HepG2 (cell line): ENCODE measurements at regions not wholly inside any gene's neighbourhood (a gene's known extent, or its start where the extent isn't known, plus 50 kb on each side); places are given as distances from the start of the nearest gene placed in this dataset.

ENCODE experiments used
- ELF1 ChIP-seq: sonication (generic); formaldehyde crosslinking; IDR thresholded peaks from 2 replicates; pipeline ENCODE4 v1.4.0; 2020; ENCODE audit warnings: missing genetic modification reagents
- RBM22 ChIP-seq: fragments of 200-400 bp; formaldehyde crosslinking; optimal IDR thresholded peaks from 2 replicates; pipeline ENCODE3; 2017; ENCODE audit warnings: mild to moderate bottlenecking, low read length, moderate library complexity
- SIN3A ChIP-seq: IDR thresholded peaks from 2 replicates; pipeline ENCODE4 v1.6.1; 2011; ENCODE audit warnings: low read depth, mild to moderate bottlenecking, control low read depth, low read length, borderline replicate concordance
- TCF12 ChIP-seq, 2 experiments: fragments of 450-650 bp in 1 of 2; sonication (generic) in 1 of 2; formaldehyde crosslinking in 1 of 2; IDR thresholded peaks; 2 replicates each; pipeline versions ENCODE4 v1.6.1 to v1.8.0; 2017 to 2022; ENCODE audit warnings: antibody characterized with exemption in 1 of 2, mild to moderate bottlenecking in 1 of 2, missing genetic modification reagents in 1 of 2, moderate library complexity in 1 of 2
- TCF7L2 ChIP-seq: IDR thresholded peaks from 2 replicates; pipeline ENCODE4 v1.6.1; 2011; ENCODE audit warnings: mild to moderate bottlenecking, low read depth, low read length, moderate library complexity
- ZNF761 ChIP-seq: sonication (generic); formaldehyde crosslinking; conservative IDR thresholded peaks from 2 replicates; pipeline ENCODE4 v1.4.0; 2020; ENCODE audit warnings: mild to moderate bottlenecking, missing genetic modification reagents
- TF ChIP-seq, protein P1 (sequence below): sonication (generic); formaldehyde crosslinking; IDR thresholded peaks from 2 replicates; pipeline ENCODE4 v1.4.0; 2020; ENCODE audit warnings: missing genetic modification reagents
- TF ChIP-seq, protein P2 (sequence below): sonication (generic); formaldehyde crosslinking; IDR thresholded peaks from 2 replicates; pipeline ENCODE4 v1.5.0; 2020; ENCODE audit warnings: mild to moderate bottlenecking, missing genetic modification reagents, moderate library complexity
- TF ChIP-seq, protein P3 (sequence below), 2 experiments: sonication (generic) in 1 of 2; formaldehyde crosslinking in 1 of 2; IDR thresholded peaks; 2 replicates each; pipeline versions ENCODE4 v1.4.0 to v1.6.1; 2018 to 2020; ENCODE audit warnings: missing genetic modification reagents in 2 of 2, borderline replicate concordance in 1 of 2, low read depth in 1 of 2, mild to moderate bottlenecking in 1 of 2, missing biosample characterization in 1 of 2

DNA sequence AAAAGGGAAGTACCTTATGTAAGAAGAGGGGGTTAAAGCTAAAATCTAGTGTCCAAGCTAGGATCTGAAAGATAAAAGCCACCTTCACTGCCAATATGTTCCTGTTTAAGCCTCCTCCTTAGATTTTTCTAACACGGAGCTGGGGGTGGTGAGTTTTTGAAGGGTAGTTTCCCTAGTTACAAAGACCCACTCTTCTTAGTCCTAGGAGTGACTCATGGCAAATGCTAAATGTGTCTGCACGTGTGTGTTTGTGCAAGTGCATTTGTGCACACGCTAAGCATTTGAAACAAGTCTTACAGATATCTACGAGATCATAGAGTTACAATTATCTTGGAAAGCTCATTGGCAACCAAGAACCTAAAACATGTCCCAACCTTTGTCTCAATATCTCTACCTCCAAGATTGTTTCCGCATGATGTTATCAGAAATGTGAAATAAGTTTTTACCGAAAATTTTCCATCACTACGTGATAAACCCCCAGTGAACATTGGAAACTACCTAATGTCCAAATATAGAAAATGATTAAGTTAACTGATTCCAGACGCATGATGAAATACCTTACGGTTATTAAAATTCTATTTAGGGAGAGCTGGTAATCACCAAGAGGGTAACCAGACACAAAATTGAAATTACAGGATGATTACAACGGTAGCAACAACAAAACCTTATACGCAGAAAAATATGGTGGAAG lies 78.0 kb upstream of the HRH2 start:
- TF ChIP-seq TCF12 (IDR thresholded peaks at IDR 0.05) = no peak
- no peak for TF ChIP-seq TCF12 (CRISPR knock-in tag; IDR thresholded peaks at IDR 0.05)
- no peak for TF ChIP-seq ZNF761
- TF ChIP-seq, protein P1, sequence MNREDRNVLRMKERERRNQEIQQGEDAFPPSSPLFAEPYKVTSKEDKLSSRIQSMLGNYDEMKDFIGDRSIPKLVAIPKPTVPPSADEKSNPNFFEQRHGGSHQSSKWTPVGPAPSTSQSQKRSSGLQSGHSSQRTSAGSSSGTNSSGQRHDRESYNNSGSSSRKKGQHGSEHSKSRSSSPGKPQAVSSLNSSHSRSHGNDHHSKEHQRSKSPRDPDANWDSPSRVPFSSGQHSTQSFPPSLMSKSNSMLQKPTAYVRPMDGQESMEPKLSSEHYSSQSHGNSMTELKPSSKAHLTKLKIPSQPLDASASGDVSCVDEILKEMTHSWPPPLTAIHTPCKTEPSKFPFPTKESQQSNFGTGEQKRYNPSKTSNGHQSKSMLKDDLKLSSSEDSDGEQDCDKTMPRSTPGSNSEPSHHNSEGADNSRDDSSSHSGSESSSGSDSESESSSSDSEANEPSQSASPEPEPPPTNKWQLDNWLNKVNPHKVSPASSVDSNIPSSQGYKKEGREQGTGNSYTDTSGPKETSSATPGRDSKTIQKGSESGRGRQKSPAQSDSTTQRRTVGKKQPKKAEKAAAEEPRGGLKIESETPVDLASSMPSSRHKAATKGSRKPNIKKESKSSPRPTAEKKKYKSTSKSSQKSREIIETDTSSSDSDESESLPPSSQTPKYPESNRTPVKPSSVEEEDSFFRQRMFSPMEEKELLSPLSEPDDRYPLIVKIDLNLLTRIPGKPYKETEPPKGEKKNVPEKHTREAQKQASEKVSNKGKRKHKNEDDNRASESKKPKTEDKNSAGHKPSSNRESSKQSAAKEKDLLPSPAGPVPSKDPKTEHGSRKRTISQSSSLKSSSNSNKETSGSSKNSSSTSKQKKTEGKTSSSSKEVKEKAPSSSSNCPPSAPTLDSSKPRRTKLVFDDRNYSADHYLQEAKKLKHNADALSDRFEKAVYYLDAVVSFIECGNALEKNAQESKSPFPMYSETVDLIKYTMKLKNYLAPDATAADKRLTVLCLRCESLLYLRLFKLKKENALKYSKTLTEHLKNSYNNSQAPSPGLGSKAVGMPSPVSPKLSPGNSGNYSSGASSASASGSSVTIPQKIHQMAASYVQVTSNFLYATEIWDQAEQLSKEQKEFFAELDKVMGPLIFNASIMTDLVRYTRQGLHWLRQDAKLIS (CRISPR knock-in tag) = no peak
- no peak for TF ChIP-seq TCF7L2
- no peak for TF ChIP-seq RBM22
- TF ChIP-seq, protein P2, sequence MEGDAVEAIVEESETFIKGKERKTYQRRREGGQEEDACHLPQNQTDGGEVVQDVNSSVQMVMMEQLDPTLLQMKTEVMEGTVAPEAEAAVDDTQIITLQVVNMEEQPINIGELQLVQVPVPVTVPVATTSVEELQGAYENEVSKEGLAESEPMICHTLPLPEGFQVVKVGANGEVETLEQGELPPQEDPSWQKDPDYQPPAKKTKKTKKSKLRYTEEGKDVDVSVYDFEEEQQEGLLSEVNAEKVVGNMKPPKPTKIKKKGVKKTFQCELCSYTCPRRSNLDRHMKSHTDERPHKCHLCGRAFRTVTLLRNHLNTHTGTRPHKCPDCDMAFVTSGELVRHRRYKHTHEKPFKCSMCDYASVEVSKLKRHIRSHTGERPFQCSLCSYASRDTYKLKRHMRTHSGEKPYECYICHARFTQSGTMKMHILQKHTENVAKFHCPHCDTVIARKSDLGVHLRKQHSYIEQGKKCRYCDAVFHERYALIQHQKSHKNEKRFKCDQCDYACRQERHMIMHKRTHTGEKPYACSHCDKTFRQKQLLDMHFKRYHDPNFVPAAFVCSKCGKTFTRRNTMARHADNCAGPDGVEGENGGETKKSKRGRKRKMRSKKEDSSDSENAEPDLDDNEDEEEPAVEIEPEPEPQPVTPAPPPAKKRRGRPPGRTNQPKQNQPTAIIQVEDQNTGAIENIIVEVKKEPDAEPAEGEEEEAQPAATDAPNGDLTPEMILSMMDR (CRISPR knock-in tag) = no peak
- TF ChIP-seq, protein P3, sequence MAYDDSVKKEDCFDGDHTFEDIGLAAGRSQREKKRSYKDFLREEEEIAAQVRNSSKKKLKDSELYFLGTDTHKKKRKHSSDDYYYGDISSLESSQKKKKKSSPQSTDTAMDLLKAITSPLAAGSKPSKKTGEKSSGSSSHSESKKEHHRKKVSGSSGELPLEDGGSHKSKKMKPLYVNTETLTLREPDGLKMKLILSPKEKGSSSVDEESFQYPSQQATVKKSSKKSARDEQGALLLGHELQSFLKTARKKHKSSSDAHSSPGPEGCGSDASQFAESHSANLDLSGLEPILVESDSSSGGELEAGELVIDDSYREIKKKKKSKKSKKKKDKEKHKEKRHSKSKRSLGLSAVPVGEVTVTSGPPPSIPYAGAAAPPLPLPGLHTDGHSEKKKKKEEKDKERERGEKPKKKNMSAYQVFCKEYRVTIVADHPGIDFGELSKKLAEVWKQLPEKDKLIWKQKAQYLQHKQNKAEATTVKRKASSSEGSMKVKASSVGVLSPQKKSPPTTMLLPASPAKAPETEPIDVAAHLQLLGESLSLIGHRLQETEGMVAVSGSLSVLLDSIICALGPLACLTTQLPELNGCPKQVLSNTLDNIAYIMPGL (CRISPR knock-in tag; IDR thresholded peaks at IDR 0.05; ENCODE audit: borderline replicate concordance in 1 of 2, low read depth in 1 of 2) = no peak
- TF ChIP-seq SIN3A = no peak
- TF ChIP-seq ELF1 (CRISPR knock-in tag) = no peak
